ENCODE measurements at regions not wholly inside any gene's neighbourhood (a gene's known extent, or its start where the extent isn't known, plus 50 kb on each side); places are given as distances from the start of the nearest gene placed in this dataset.

GRCh38 chr16:59046335-59046734, 312.2 kb upstream of the GOT2 start:
- TF ChIP-seq, protein P1, sequence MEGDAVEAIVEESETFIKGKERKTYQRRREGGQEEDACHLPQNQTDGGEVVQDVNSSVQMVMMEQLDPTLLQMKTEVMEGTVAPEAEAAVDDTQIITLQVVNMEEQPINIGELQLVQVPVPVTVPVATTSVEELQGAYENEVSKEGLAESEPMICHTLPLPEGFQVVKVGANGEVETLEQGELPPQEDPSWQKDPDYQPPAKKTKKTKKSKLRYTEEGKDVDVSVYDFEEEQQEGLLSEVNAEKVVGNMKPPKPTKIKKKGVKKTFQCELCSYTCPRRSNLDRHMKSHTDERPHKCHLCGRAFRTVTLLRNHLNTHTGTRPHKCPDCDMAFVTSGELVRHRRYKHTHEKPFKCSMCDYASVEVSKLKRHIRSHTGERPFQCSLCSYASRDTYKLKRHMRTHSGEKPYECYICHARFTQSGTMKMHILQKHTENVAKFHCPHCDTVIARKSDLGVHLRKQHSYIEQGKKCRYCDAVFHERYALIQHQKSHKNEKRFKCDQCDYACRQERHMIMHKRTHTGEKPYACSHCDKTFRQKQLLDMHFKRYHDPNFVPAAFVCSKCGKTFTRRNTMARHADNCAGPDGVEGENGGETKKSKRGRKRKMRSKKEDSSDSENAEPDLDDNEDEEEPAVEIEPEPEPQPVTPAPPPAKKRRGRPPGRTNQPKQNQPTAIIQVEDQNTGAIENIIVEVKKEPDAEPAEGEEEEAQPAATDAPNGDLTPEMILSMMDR (IDR thresholded peaks at IDR 0.05; ENCODE audit: poor library complexity): no peak
- no peak for TF ChIP-seq EZH2 (IDR thresholded peaks at IDR 0.05; ENCODE audit: borderline replicate concordance)

Data from hepatocyte (in vitro differentiated cells).